ENCODE measurements at regions not wholly inside any gene's neighbourhood (a gene's known extent, or its start where the extent isn't known, plus 50 kb on each side); places are given as distances from the start of the nearest gene placed in this dataset.

DNA sequence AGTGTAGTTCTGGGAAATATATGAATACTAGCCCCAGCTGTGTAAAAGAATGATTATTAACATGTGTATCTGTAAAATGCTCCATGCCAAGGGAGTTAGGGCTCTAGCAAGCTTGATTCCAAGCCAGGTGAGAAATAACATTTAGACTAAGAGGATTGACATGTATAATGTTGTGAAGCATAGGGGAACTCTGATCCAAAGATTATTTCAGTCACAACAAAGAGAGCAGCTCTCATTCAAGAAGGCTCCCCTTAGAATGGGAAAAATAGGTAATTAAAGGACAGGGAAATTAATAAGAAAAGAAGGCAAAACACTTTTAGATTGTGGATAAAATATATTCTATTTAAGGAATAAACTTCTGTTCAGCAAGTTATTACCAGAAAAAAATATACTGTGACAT, 347.3 kb upstream of the CDH7 start:
- intact Hi-C loops (cut with DNase I), result no loop called here
- H3K27ac ChIP-seq (ENCODE audit: low read depth in 2 of 2, low read length in 2 of 2), result no peak overlapping the region
- no peak for FAIRE-seq

DNA sequence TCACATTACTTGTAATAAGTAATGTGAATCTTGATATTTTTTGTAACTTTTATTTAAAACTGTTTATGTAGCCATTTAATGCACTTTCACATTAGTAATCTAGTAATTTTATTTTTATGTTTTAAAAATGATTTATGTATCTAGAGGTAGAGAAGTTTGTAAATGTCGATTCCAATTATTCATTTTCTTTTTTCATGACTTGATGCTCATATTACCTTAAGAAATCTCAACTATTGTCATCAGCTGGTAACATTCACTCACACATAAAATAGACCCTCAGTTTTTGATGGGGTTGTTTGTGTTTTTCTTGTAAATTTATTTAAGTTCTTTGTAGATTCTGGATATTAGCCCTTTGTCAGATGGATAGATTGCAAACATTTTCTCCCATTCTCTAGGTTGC, 351.7 kb upstream of the CDH7 start:
- H3K4me1 ChIP-seq (ENCODE audit: control insufficient read depth in 2 of 3, insufficient read depth in 2 of 3, low read depth in 1 of 3, low read length in 3 of 3), result no peaks in the 10 kb centered on the region

More for the DNA sequence above, 347.3 kb upstream of the CDH7 start:
- TF ChIP-seq, protein P1, sequence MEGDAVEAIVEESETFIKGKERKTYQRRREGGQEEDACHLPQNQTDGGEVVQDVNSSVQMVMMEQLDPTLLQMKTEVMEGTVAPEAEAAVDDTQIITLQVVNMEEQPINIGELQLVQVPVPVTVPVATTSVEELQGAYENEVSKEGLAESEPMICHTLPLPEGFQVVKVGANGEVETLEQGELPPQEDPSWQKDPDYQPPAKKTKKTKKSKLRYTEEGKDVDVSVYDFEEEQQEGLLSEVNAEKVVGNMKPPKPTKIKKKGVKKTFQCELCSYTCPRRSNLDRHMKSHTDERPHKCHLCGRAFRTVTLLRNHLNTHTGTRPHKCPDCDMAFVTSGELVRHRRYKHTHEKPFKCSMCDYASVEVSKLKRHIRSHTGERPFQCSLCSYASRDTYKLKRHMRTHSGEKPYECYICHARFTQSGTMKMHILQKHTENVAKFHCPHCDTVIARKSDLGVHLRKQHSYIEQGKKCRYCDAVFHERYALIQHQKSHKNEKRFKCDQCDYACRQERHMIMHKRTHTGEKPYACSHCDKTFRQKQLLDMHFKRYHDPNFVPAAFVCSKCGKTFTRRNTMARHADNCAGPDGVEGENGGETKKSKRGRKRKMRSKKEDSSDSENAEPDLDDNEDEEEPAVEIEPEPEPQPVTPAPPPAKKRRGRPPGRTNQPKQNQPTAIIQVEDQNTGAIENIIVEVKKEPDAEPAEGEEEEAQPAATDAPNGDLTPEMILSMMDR (IDR thresholded peaks at IDR 0.05; ENCODE audit: borderline replicate concordance, extremely low read depth, insufficient read depth), result no peak
- Histone ChIP-seq H3K9me3 (ENCODE audit: control insufficient read depth in 2 of 3, insufficient read depth in 1 of 3, low read length in 3 of 3) (no peaks in the 10 kb centered on the region), H3K9ac (ENCODE audit: low read length in 3 of 3) (no peak overlapping the region), H3K4me1 (ENCODE audit: control insufficient read depth in 2 of 3, insufficient read depth in 2 of 3, low read depth in 1 of 3, low read length in 3 of 3) (no peaks in the 10 kb centered on the region), H3K36me3 (ENCODE audit: control insufficient read depth in 2 of 3, insufficient read depth in 3 of 3, low read length in 3 of 3) (no peaks in the 10 kb centered on the region), H3K27me3 (ENCODE audit: control insufficient read depth, insufficient read depth, low read length) (no peaks in the 10 kb centered on the region), H3K4me3 (ENCODE audit: low read length in 3 of 3) (no peak overlapping the region)
- DNase-seq, result no peak

DNA sequence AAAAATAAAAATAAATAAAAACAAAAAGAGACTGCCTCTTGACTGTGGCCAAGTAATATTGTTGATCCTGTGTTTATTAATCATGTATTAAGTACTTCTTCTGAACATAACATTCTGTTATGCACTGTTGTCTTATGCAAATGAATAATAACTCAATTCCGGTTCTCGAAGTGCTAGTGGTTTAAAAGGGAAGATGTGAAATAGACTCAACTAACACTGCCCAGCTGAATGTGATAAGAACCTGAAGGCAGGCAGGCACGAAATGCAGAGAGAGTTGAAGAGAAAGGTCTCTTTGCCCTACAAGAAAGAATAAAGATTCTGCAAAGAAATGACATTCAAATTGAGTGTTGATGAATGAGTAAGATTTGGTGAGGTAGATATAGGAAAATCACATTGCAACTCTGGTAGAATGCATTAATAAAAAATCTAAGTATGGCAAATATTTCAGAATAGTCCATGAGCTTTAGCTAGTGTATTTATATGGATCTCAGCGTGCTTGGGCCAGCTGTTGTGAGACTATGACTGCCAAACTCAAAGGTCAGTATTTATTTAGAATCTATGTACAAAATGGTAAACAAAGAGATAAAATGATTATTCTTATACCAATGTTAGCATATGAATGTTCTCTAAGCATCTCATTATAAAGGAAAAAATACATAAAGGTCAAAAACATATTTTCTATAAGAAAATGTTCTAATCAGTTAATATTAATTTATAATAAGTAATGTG, 352.3 kb upstream of the CDH7 start:
- TF ChIP-seq, protein P1 (IDR thresholded peaks at IDR 0.05; ENCODE audit: borderline replicate concordance, extremely low read depth, insufficient read depth), result no peak
- H3K36me3 ChIP-seq (ENCODE audit: control insufficient read depth in 2 of 3, insufficient read depth in 3 of 3, low read length in 3 of 3), result no peaks in the 10 kb centered on the region
- H3K9me3 ChIP-seq (ENCODE audit: control insufficient read depth in 2 of 3, insufficient read depth in 1 of 3, low read length in 3 of 3), result no peaks in the 10 kb centered on the region
- H3K4me3 ChIP-seq (ENCODE audit: low read length in 3 of 3), result no peak overlapping the region
- FAIRE-seq (no peak), DNase-seq (peak in 1 of 5 donors; percentile 3)
- H3K9ac ChIP-seq (ENCODE audit: low read length in 3 of 3), result no peak overlapping the region
- intact Hi-C loops (cut with DNase I), result no loop called here
- no peaks in the 10 kb centered on the region for H3K27me3 ChIP-seq (ENCODE audit: control insufficient read depth, insufficient read depth, low read length)
- H3K4me1 ChIP-seq (ENCODE audit: control insufficient read depth in 2 of 3, insufficient read depth in 2 of 3, low read depth in 1 of 3, low read length in 3 of 3), result no peaks in the 10 kb centered on the region
- H3K27ac ChIP-seq (ENCODE audit: low read depth in 2 of 2, low read length in 2 of 2), result no peak overlapping the region

More for the DNA sequence above, 351.7 kb upstream of the CDH7 start:
- FAIRE-seq, result peak; percentile 77
- intact Hi-C loops (cut with DNase I), result no loop called here
- DNase-seq, result no peak
- Histone ChIP-seq H3K4me3 (ENCODE audit: low read length in 3 of 3) (no peak overlapping the region), H3K36me3 (ENCODE audit: control insufficient read depth in 2 of 3, insufficient read depth in 3 of 3, low read length in 3 of 3) (no peaks in the 10 kb centered on the region), H3K27me3 (ENCODE audit: control insufficient read depth, insufficient read depth, low read length) (no peaks in the 10 kb centered on the region), H3K27ac (ENCODE audit: low read depth in 2 of 2, low read length in 2 of 2) (no peak overlapping the region), H3K9me3 (ENCODE audit: control insufficient read depth in 2 of 3, insufficient read depth in 1 of 3, low read length in 3 of 3) (no peaks in the 10 kb centered on the region), H3K9ac (ENCODE audit: low read length in 3 of 3) (no peak overlapping the region)
- TF ChIP-seq, protein P1 (IDR thresholded peaks at IDR 0.05; ENCODE audit: borderline replicate concordance, extremely low read depth, insufficient read depth), result no peak

Data from kidney (tissue), 13 donors.